WTC11 (cell line): ENCODE measurements at regions not wholly inside any gene's neighbourhood (a gene's known extent, or its start where the extent isn't known, plus 50 kb on each side); places are given as distances from the start of the nearest gene placed in this dataset.

Source experiments
- ATAC-seq: fragments of 200-7000 bp; cut with Tn5 transposase; 2 replicates; pipeline ENCODE4 v1.10.0; 2021; ENCODE audit warnings: mild to moderate bottlenecking, moderate library complexity
- CTCF ChIA-PET: fragments of 300-600 bp; sonication (Branson Sonifier 250); formaldehyde crosslinking; loops from one replicate; lab custom pipeline; 2021; ENCODE audit warnings: antibody characterized with exemption; lab: Charles Lee
- POLR2A ChIA-PET: fragments of 350-600 bp; sonication (Branson Sonifier 250); formaldehyde crosslinking; loops from one replicate; lab custom pipeline; 2021; ENCODE audit warnings: antibody characterized with exemption; lab: Charles Lee
- DNase-seq: peaks from one replicate; pipeline ENCODE4 v3.0.0; 2021; ENCODE audit warnings: low spot score
- H3K27ac Mint-ChIP-seq: 2 replicates; pipeline ENCODE4 v1.8.0; 2021; ENCODE audit warnings: mixed read lengths
- H3K27me3 Mint-ChIP-seq: 2 replicates; pipeline ENCODE4 v1.8.0; 2021; ENCODE audit warnings: low read depth, mild to moderate bottlenecking, moderate library complexity, mixed read lengths
- H3K36me3 Mint-ChIP-seq: 2 replicates; pipeline ENCODE4 v1.8.0; 2021; ENCODE audit warnings: mixed read lengths
- H3K4me1 Mint-ChIP-seq: 2 replicates; pipeline ENCODE4 v1.8.0; 2022; ENCODE audit warnings: mixed read lengths
- H3K4me3 Mint-ChIP-seq: 2 replicates; pipeline ENCODE4 v1.8.0; 2021; ENCODE audit warnings: mild to moderate bottlenecking, moderate library complexity, mixed read lengths
- H3K9me3 Mint-ChIP-seq: 2 replicates; pipeline ENCODE4 v1.8.0; 2021; ENCODE audit warnings: mixed read lengths
- ATF2 ChIP-seq: sonication (generic); formaldehyde crosslinking; IDR thresholded peaks from 2 replicates; pipeline ENCODE4 v1.8.1; 2022; ENCODE audit warnings: low read depth, missing genetic modification reagents, borderline replicate concordance
- ATF6 ChIP-seq: sonication (generic); formaldehyde crosslinking; IDR thresholded peaks from 2 replicates; pipeline ENCODE4 v1.8.1; 2023; ENCODE audit warnings: mild to moderate bottlenecking, missing genetic modification reagents
- CREM ChIP-seq: sonication (generic); formaldehyde crosslinking; IDR thresholded peaks from 2 replicates; pipeline ENCODE4 v1.8.1; 2022; ENCODE audit warnings: mild to moderate bottlenecking, missing genetic modification reagents, moderate library complexity
- EMX1 ChIP-seq: fragments of 250-450 bp; sonication (Bioruptor Pico); IDR thresholded peaks from 2 replicates; pipeline ENCODE4 v1.8.0; 2021; ENCODE audit warnings: mild to moderate bottlenecking
- ETV6 ChIP-seq: sonication (generic); formaldehyde crosslinking; IDR thresholded peaks from 2 replicates; pipeline ENCODE4 v1.8.1; 2022; ENCODE audit warnings: mild to moderate bottlenecking, missing genetic modification reagents
- GRHL2 ChIP-seq: fragments of 250-450 bp; sonication (Bioruptor Pico); IDR thresholded peaks from 2 replicates; pipeline ENCODE4 v1.8.0; 2022; ENCODE audit warnings: mild to moderate bottlenecking, moderate library complexity; ENCODE audit not compliant: insufficient replicate concordance, severe bottlenecking
- HMGXB4 ChIP-seq: sonication (generic); formaldehyde crosslinking; IDR thresholded peaks from 2 replicates; pipeline ENCODE4 v1.8.1; 2023; ENCODE audit warnings: mild to moderate bottlenecking, moderate library complexity, missing genetic modification reagents
- IRF1 ChIP-seq: sonication (generic); formaldehyde crosslinking; IDR thresholded peaks from 2 replicates; pipeline ENCODE4 v1.8.0; 2023; ENCODE audit warnings: missing genetic modification reagents
- MXD4 ChIP-seq: fragments of 250-450 bp; sonication (Bioruptor Pico); IDR thresholded peaks from 2 replicates; pipeline ENCODE4 v1.8.0; 2021; ENCODE audit warnings: mild to moderate bottlenecking, moderate library complexity, borderline replicate concordance
- NR3C1 ChIP-seq: sonication (generic); formaldehyde crosslinking; conservative IDR thresholded peaks from 2 replicates; pipeline ENCODE4 v1.8.1; 2023; ENCODE audit warnings: low read depth, mild to moderate bottlenecking, missing genetic modification reagents
- RELA ChIP-seq: sonication (generic); formaldehyde crosslinking; IDR thresholded peaks from 2 replicates; pipeline ENCODE4 v1.8.1; 2022; ENCODE audit warnings: missing genetic modification reagents, mild to moderate bottlenecking, borderline replicate concordance
- SMAD3 ChIP-seq: sonication (generic); formaldehyde crosslinking; IDR thresholded peaks from 2 replicates; pipeline ENCODE4 v1.8.0; 2022; ENCODE audit warnings: missing genetic modification reagents, mild to moderate bottlenecking, borderline replicate concordance
- SMAD4 ChIP-seq: sonication (generic); formaldehyde crosslinking; IDR thresholded peaks from 2 replicates; pipeline ENCODE4 v1.8.0; 2022; ENCODE audit warnings: mild to moderate bottlenecking, missing genetic modification reagents
- TEAD1 ChIP-seq: sonication (generic); formaldehyde crosslinking; IDR thresholded peaks from 2 replicates; pipeline ENCODE4 v1.8.0; 2022; ENCODE audit warnings: mild to moderate bottlenecking, missing genetic modification reagents
- TEAD4 ChIP-seq: sonication (generic); formaldehyde crosslinking; IDR thresholded peaks from 2 replicates; pipeline ENCODE4 v1.8.0; 2022; ENCODE audit warnings: mild to moderate bottlenecking, missing genetic modification reagents
- TP53 ChIP-seq: sonication (generic); formaldehyde crosslinking; IDR thresholded peaks from 2 replicates; pipeline ENCODE4 v1.8.1; 2023; ENCODE audit warnings: mild to moderate bottlenecking, missing genetic modification reagents
- ZBTB21 ChIP-seq: sonication (generic); formaldehyde crosslinking; IDR thresholded peaks from 2 replicates; pipeline ENCODE4 v1.8.1; 2023; ENCODE audit warnings: mild to moderate bottlenecking, missing genetic modification reagents, borderline replicate concordance
- ZNF263 ChIP-seq: sonication (generic); formaldehyde crosslinking; IDR thresholded peaks from 2 replicates; pipeline ENCODE4 v1.8.1; 2022; ENCODE audit warnings: low read depth, mild to moderate bottlenecking, moderate library complexity, missing genetic modification reagents
- ZNF281 ChIP-seq: sonication (generic); formaldehyde crosslinking; IDR thresholded peaks from 2 replicates; pipeline ENCODE4 v1.8.0; 2023; ENCODE audit warnings: mild to moderate bottlenecking, missing genetic modification reagents
- ZNF396 ChIP-seq: fragments of 250-450 bp; sonication (Bioruptor Pico); IDR thresholded peaks from 2 replicates; pipeline ENCODE4 v1.8.0; 2021; ENCODE audit warnings: mild to moderate bottlenecking, moderate library complexity, borderline replicate concordance
- ZNF416 ChIP-seq: fragments of 250-450 bp; sonication (Bioruptor Pico); IDR thresholded peaks from 2 replicates; pipeline ENCODE4 v1.9.0; 2021; ENCODE audit warnings: mild to moderate bottlenecking, inconsistent platforms
- ZNF423 ChIP-seq: fragments of 250-450 bp; sonication (Bioruptor Pico); IDR thresholded peaks from 2 replicates; pipeline ENCODE4 v2.1.2; 2022; ENCODE audit warnings: mild to moderate bottlenecking, moderate library complexity
- ZNF532 ChIP-seq: fragments of 250-450 bp; sonication (Bioruptor Pico); IDR thresholded peaks from 2 replicates; pipeline ENCODE4 v1.9.0; 2021; ENCODE audit warnings: mild to moderate bottlenecking, borderline replicate concordance
- ZNF671 ChIP-seq: fragments of 250-450 bp; sonication (Bioruptor Pico); IDR thresholded peaks from 2 replicates; pipeline ENCODE4 v1.8.0; 2021; ENCODE audit warnings: mild to moderate bottlenecking
- ZSCAN18 ChIP-seq: fragments of 250-450 bp; sonication (Bioruptor Pico); IDR thresholded peaks from 2 replicates; pipeline ENCODE4 v2.1.2; 2022; ENCODE audit warnings: mild to moderate bottlenecking, moderate library complexity

- no peak for TF ChIP-seq ATF6 (CRISPR knock-in tag)
- no peak for TF ChIP-seq RELA
- TF ChIP-seq IRF1 (CRISPR knock-in tag) = no peak
- TF ChIP-seq ZNF396 (CRISPR knock-in tag) = no peak
- TF ChIP-seq TEAD1 (CRISPR knock-in tag) = no peak
- TF ChIP-seq ZBTB21 (CRISPR knock-in tag) = no peak
- TF ChIP-seq SMAD3 (CRISPR knock-in tag) = no peak
- TF ChIP-seq HMGXB4 (CRISPR knock-in tag) = no peak
- no peak for TF ChIP-seq GRHL2
- TF ChIP-seq TEAD4 (CRISPR knock-in tag) = no peak
- TF ChIP-seq ZNF532 (CRISPR knock-in tag) = no peak
- no peak for TF ChIP-seq NR3C1 (CRISPR knock-in tag)
- TF ChIP-seq ZSCAN18 (CRISPR knock-in tag) = no peak
- TF ChIP-seq MXD4 = no peak
- no peak for TF ChIP-seq ZNF416 (CRISPR knock-in tag)
Measured at GRCh38 chr3:117706756-117707155, 997.2 kb downstream of the TUSC7 start (continued).

GRCh38 chr3:117708601-117709000 lies 999.0 kb downstream of the TUSC7 start:
- Mint-ChIP-seq H3K36me3 (no peaks in the 10 kb centered on the region), H3K4me3 (no peak overlapping the region), H3K27me3 (no peaks in the 10 kb centered on the region), H3K4me1 (peaks cover 2% of the 10 kb centered on the region; the same call in 1 of the 2 replicates), H3K9me3 (no peaks in the 10 kb centered on the region), H3K27ac (no peak overlapping the region)
- ATAC-seq = no peak
- CTCF ChIA-PET = no interaction called here
- no peak for DNase-seq
- POLR2A ChIA-PET = no interaction called here
- TF ChIP-seq ZNF263 = no peak
- no peak for TF ChIP-seq ATF2 (CRISPR knock-in tag)
- TF ChIP-seq ZNF671 = no peak
- TF ChIP-seq TP53 (CRISPR knock-in tag) = no peak
- TF ChIP-seq GRHL2 = no peak
- no peak for TF ChIP-seq ZNF281 (CRISPR knock-in tag)
- no peak for TF ChIP-seq ZNF423
- TF ChIP-seq EMX1 (CRISPR knock-in tag) = no peak
- TF ChIP-seq SMAD4 (CRISPR knock-in tag) = no peak
- TF ChIP-seq ETV6 (CRISPR knock-in tag) = no peak
- TF ChIP-seq CREM (CRISPR knock-in tag) = no peak
